Tibial artery (tissue), 4 donors: ENCODE measurements at regions not wholly inside any gene's neighbourhood (a gene's known extent, or its start where the extent isn't known, plus 50 kb on each side); places are given as distances from the start of the nearest gene placed in this dataset.
A peak's percentile ranks its signal among the peaks of the same experiment; 100 is the strongest.

Experiments used
- DNase-seq, 2 donors: peaks; one replicate each; pipeline ENCODE4 v3.0.0-alpha.2; 2019
- H3K27ac ChIP-seq, 2 donors: fragments of 200-600 bp; sonication (generic) in 1 of 2; 1 replicate in 1 of 2; 2 replicates in 1 of 2; pipeline ENCODE4 v1.5.1; 2018 to 2019; ENCODE audit warnings: mild to moderate bottlenecking in 1 of 2
- H3K27me3 ChIP-seq, 2 donors: fragments of 200-600 bp; sonication (generic) in 1 of 2; one replicate each; pipeline versions ENCODE4 v1.5.1 to v1.6.0; 2016 to 2019
- H3K36me3 ChIP-seq, 3 donors: fragments of 200-600 bp; sonication (generic) in 2 of 3; one replicate each; pipeline ENCODE4 v1.5.1; 2016 to 2019; ENCODE audit warnings: mild to moderate bottlenecking in 2 of 3
- H3K4me1 ChIP-seq, 4 donors: fragments of 200-600 bp; sonication (generic) in 2 of 4; 1 replicate in 3 of 4; 2 replicates in 1 of 4; pipeline ENCODE4 v1.5.1; 2016 to 2019
- H3K4me3 ChIP-seq, 2 donors: fragments of 200-600 bp; sonication (generic) in 1 of 2; 1 replicate in 1 of 2; 2 replicates in 1 of 2; pipeline ENCODE4 v1.5.1; 2018 to 2019; ENCODE audit warnings: mild to moderate bottlenecking in 2 of 2
- H3K9me3 ChIP-seq, 3 donors: fragments of 200-600 bp; sonication (generic) in 1 of 3; one replicate each; pipeline ENCODE4 v1.5.1; 2016 to 2019
- CTCF ChIP-seq, 2 experiments: fragments of 200-600 bp in 1 of 2; fragments of 450-650 bp in 1 of 2; IDR thresholded peaks; one replicate each; pipeline ENCODE4 v1.5.1; 2017 to 2019; ENCODE audit warnings: antibody characterized with exemption in 2 of 2, mild to moderate bottlenecking in 1 of 2, moderate library complexity in 1 of 2
- intact Hi-C: fragments of 100-400 bp; cut with DNase I; formaldehyde crosslinking; loops from one replicate; pipeline ENCODE4 v1.15.0; 2023; ENCODE audit warnings: low total_unique reads

- H3K27me3 ChIP-seq, result no peaks in the 10 kb centered on the region
- no peak overlapping the region for H3K27ac ChIP-seq
- no peaks in the 10 kb centered on the region for H3K9me3 ChIP-seq
- no peak for DNase-seq
- H3K4me1 ChIP-seq, result peaks cover 0 to 15% (median 1%) of the 10 kb centered on the region in 4 donors
- H3K4me3 ChIP-seq, result no peak overlapping the region
- TF ChIP-seq CTCF (IDR thresholded peaks at IDR 0.05), result no peak
- intact Hi-C loops, result no loop called here
- no peaks in the 10 kb centered on the region for H3K36me3 ChIP-seq
Observed at GRCh38 chr4:124390861-124391260, 321.7 kb downstream of the ANKRD50 start.

- Histone ChIP-seq H3K27me3 (no peaks in the 10 kb centered on the region), H3K27ac (no peak overlapping the region), H3K4me3 (no peak overlapping the region), H3K4me1 (no peaks in the 10 kb centered on the region), H3K9me3 (no peaks in the 10 kb centered on the region), H3K36me3 (no peaks in the 10 kb centered on the region)
- no peak for DNase-seq
- intact Hi-C loops, result no loop called here
- no peak for TF ChIP-seq CTCF (IDR thresholded peaks at IDR 0.05)
Observed at GRCh38 chr4:124396333-124396732, 316.2 kb downstream of the ANKRD50 start.

GRCh38 chr4:124401606-124402005 is 310.9 kb downstream of the ANKRD50 start:
- Histone ChIP-seq H3K27ac (no peak overlapping the region), H3K9me3 (no peaks in the 10 kb centered on the region), H3K27me3 (no peaks in the 10 kb centered on the region), H3K4me3 (no peak overlapping the region), H3K36me3 (no peaks in the 10 kb centered on the region), H3K4me1 (no peaks in the 10 kb centered on the region)
- intact Hi-C loops, result no loop called here
- DNase-seq, result no peak
- no peak for TF ChIP-seq CTCF (IDR thresholded peaks at IDR 0.05)

GRCh38 chr4:124409044-124409443 is 303.5 kb downstream of the ANKRD50 start:
- Histone ChIP-seq H3K4me3 (no peak overlapping the region), H3K27ac (no peak overlapping the region), H3K27me3 (no peaks in the 10 kb centered on the region), H3K36me3 (no peaks in the 10 kb centered on the region), H3K9me3 (no peaks in the 10 kb centered on the region), H3K4me1 (peaks cover 0 to 3% (median 0%) of the 10 kb centered on the region in 4 donors)
- no peak for TF ChIP-seq CTCF (IDR thresholded peaks at IDR 0.05)
- intact Hi-C loops, result no loop called here
- no peak for DNase-seq

DNA sequence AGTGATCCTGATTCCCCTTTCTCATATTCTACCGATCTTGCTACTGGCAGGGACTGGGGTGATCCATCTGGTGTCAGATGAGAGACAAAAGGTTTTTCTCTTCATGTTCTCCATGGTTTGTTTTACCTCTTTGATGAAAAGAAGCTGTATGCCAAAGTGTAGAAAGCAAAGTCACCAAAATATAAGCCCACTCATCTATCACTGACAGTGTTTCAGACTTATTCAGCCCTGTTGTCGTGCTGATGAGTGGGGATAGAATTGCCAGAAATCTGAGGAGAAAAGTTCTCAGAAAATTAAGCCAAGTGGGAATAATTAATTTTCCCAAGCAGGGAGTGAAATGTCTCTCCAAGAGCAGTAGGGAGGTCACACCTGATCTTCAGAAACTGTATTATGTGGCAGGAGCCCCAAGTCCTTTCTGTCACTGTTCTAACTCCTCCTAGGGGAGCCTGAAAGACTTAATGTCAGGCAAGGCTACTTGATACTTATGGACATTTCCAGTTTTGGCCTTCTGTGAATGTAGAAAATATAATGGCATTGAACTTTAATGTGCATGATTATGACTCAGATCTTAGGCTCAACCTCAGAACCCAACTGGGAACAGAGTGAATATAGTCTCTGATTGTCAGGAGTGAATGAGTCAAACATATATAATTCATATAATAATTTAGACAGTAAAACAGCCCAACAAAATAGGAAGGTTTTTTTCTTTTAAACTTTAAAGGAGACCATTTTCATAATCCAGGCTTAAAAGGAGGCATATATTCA is 298.1 kb downstream of the ANKRD50 start:
- intact Hi-C loops, result no loop called here
- no peaks in the 10 kb centered on the region for H3K9me3 ChIP-seq
- peak overlapping the region in 1 of 2 donors; percentile 8 for H3K27ac ChIP-seq
- DNase-seq, result no peak
- TF ChIP-seq CTCF (IDR thresholded peaks at IDR 0.05), result no peak
- no peaks in the 10 kb centered on the region for H3K36me3 ChIP-seq
- no peaks in the 10 kb centered on the region for H3K27me3 ChIP-seq
- H3K4me1 ChIP-seq, result peaks cover 0 to 3% (median 0%) of the 10 kb centered on the region in 4 donors
- H3K4me3 ChIP-seq, result no peak overlapping the region
